Stimulated activated naive CD8-positive, alpha-beta T cell treated with anti-CD3 and anti-CD28 coated beads, Interleukin-15, Interleukin-2, amounts not matched to agents 100 ng/mL and 50 ng/mL, for 24 hours (primary cell): ENCODE measurements at regions not wholly inside any gene's neighbourhood (a gene's known extent, or its start where the extent isn't known, plus 50 kb on each side); places are given as distances from the start of the nearest gene placed in this dataset.

ENCODE experiments used
- H3K27ac Mint-ChIP-seq: one replicate; pipeline ENCODE4 v1.8.0; 2021; ENCODE audit warnings: mild to moderate bottlenecking, mixed read lengths
- H3K27me3 Mint-ChIP-seq: one replicate; pipeline ENCODE4 v1.8.0; 2021; ENCODE audit warnings: mixed read lengths
- H3K36me3 Mint-ChIP-seq: one replicate; pipeline ENCODE4 v1.8.0; 2021; ENCODE audit warnings: low read depth, mixed read lengths
- H3K4me1 Mint-ChIP-seq: one replicate; pipeline ENCODE4 v1.8.0; 2021; ENCODE audit warnings: low read depth, mixed read lengths
- H3K4me3 Mint-ChIP-seq: one replicate; pipeline ENCODE4 v1.8.0; 2021; ENCODE audit warnings: mild to moderate bottlenecking, mixed read lengths
- H3K9me3 Mint-ChIP-seq: one replicate; pipeline ENCODE4 v1.8.0; 2021; ENCODE audit warnings: mixed read lengths

- Mint-ChIP-seq H3K4me1 (peaks cover 6% of the 10 kb centered on the region), H3K27me3 (no peaks in the 10 kb centered on the region), H3K9me3 (no peaks in the 10 kb centered on the region), H3K4me3 (no peak overlapping the region), H3K27ac (no peak overlapping the region), H3K36me3 (no peaks in the 10 kb centered on the region)
Observed at GRCh38 chrX:39736216-39737211, 361.2 kb downstream of the BCOR start.

GRCh38 chrX:39739585-39739984, 358.2 kb downstream of the BCOR start:
- Mint-ChIP-seq H3K4me3 (no peak overlapping the region), H3K27ac (no peak overlapping the region), H3K27me3 (no peaks in the 10 kb centered on the region), H3K36me3 (no peaks in the 10 kb centered on the region), H3K4me1 (peaks cover 6% of the 10 kb centered on the region), H3K9me3 (no peaks in the 10 kb centered on the region)

DNA sequence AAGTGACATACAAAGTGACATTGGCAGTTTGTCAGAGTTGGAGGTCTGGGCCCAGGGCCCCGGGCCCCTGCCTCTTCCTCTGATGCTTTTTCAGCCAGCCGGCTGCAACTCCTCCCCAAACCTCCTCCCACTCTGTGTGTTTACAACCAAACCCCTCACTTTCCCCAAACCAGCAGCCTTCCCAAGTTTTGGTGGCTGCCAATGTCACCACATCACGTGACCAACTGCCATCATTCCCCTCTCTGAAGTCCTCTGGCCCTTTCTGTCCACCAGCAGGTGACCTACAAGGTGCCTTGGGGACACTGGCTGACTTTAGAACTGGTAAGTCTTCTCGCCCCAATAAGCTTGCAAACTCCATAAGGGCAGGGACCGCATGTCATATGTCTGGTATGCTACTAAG, 357.7 kb downstream of the BCOR start:
- Mint-ChIP-seq H3K27ac (no peak overlapping the region), H3K4me1 (peaks cover 6% of the 10 kb centered on the region), H3K9me3 (no peaks in the 10 kb centered on the region), H3K36me3 (no peaks in the 10 kb centered on the region), H3K4me3 (no peak overlapping the region), H3K27me3 (no peaks in the 10 kb centered on the region)

DNA sequence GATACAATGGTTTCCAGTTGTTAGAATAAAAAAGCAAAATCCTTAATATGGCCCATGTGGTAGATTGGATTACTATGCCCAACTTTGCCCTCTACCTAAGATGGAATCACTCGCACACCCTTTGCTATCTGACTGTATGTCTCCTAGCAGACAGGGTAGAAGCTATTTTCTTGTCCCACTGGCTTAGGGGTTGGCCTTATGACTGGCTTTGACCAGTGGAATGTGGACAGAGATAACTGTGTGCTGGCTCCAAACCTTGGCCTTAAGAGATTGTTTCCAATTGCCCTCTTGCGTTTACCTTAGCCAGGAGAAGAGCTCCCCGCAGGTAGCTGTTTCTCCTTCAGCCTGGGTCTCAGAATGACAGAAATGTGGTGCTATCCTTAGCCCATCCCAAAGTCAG, 355.9 kb downstream of the BCOR start:
- no peaks in the 10 kb centered on the region for H3K36me3 Mint-ChIP-seq
- no peak overlapping the region for H3K4me3 Mint-ChIP-seq
- peaks cover under 1% of the 10 kb centered on the region for H3K4me1 Mint-ChIP-seq
- no peak overlapping the region for H3K27ac Mint-ChIP-seq
- H3K27me3 Mint-ChIP-seq = no peaks in the 10 kb centered on the region
- no peaks in the 10 kb centered on the region for H3K9me3 Mint-ChIP-seq

GRCh38 chrX:39745818-39746217, 351.9 kb downstream of the BCOR start:
- H3K4me3 Mint-ChIP-seq = no peak overlapping the region
- no peaks in the 10 kb centered on the region for H3K36me3 Mint-ChIP-seq
- no peaks in the 10 kb centered on the region for H3K9me3 Mint-ChIP-seq
- H3K27ac Mint-ChIP-seq = no peak overlapping the region
- no peaks in the 10 kb centered on the region for H3K27me3 Mint-ChIP-seq
- no peaks in the 10 kb centered on the region for H3K4me1 Mint-ChIP-seq

DNA sequence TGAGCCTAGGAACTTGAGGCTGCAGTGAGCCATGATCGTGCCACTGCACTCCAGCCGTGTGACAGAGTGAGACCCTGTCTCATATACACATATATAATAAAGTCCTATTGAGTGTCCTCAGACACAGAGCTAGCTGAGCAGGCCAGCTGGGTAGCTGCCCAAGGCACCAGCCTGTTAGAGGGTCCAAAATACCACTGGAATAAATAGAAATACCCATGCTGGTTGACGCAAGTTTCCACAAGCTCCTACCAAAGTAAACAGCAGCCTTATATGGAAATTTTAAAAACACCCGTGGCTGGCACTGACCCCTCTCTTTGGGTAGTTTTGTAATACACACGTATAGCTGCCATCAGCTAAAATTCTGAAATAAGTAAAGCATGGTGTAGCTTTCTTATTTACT, 348.6 kb downstream of the BCOR start:
- Mint-ChIP-seq H3K36me3 (no peaks in the 10 kb centered on the region), H3K4me3 (no peak overlapping the region), H3K27ac (no peak overlapping the region), H3K27me3 (no peaks in the 10 kb centered on the region), H3K4me1 (peaks cover 5% of the 10 kb centered on the region), H3K9me3 (no peaks in the 10 kb centered on the region)

GRCh38 chrX:39749728-39750127, 348.0 kb downstream of the BCOR start:
- peaks cover 5% of the 10 kb centered on the region for H3K4me1 Mint-ChIP-seq

GRCh38 chrX:39750256-39750790, 347.4 kb downstream of the BCOR start:
- Mint-ChIP-seq H3K27ac (no peak overlapping the region), H3K4me1 (peaks cover 5% of the 10 kb centered on the region), H3K4me3 (no peak overlapping the region), H3K36me3 (no peaks in the 10 kb centered on the region), H3K27me3 (no peaks in the 10 kb centered on the region), H3K9me3 (no peaks in the 10 kb centered on the region)

More at GRCh38 chrX:39749728-39750127, 348.0 kb downstream of the BCOR start:
- no peaks in the 10 kb centered on the region for H3K9me3 Mint-ChIP-seq
- no peak overlapping the region for H3K27ac Mint-ChIP-seq
- no peak overlapping the region for H3K4me3 Mint-ChIP-seq
- H3K36me3 Mint-ChIP-seq = no peaks in the 10 kb centered on the region
- H3K27me3 Mint-ChIP-seq = no peaks in the 10 kb centered on the region

GRCh38 chrX:39750848-39751247, 346.9 kb downstream of the BCOR start:
- Mint-ChIP-seq H3K4me1 (peaks cover 5% of the 10 kb centered on the region), H3K27ac (no peak overlapping the region), H3K9me3 (no peaks in the 10 kb centered on the region), H3K27me3 (no peaks in the 10 kb centered on the region), H3K36me3 (no peaks in the 10 kb centered on the region), H3K4me3 (no peak overlapping the region)

GRCh38 chrX:39752815-39753214, 344.9 kb downstream of the BCOR start:
- H3K27me3 Mint-ChIP-seq = no peaks in the 10 kb centered on the region
- no peaks in the 10 kb centered on the region for H3K9me3 Mint-ChIP-seq
- H3K27ac Mint-ChIP-seq = no peak overlapping the region
- H3K4me3 Mint-ChIP-seq = no peak overlapping the region
- H3K36me3 Mint-ChIP-seq = no peaks in the 10 kb centered on the region
- peaks cover 5% of the 10 kb centered on the region for H3K4me1 Mint-ChIP-seq

GRCh38 chrX:39753293-39753996, 344.3 kb downstream of the BCOR start:
- no peaks in the 10 kb centered on the region for H3K36me3 Mint-ChIP-seq
- H3K4me3 Mint-ChIP-seq = no peak overlapping the region
- H3K27ac Mint-ChIP-seq = no peak overlapping the region
- H3K9me3 Mint-ChIP-seq = no peaks in the 10 kb centered on the region
- no peaks in the 10 kb centered on the region for H3K27me3 Mint-ChIP-seq
- H3K4me1 Mint-ChIP-seq = peaks cover 5% of the 10 kb centered on the region

GRCh38 chrX:39755143-39756032, 342.4 kb downstream of the BCOR start:
- Mint-ChIP-seq H3K4me3 (no peak overlapping the region), H3K9me3 (no peaks in the 10 kb centered on the region), H3K27ac (no peak overlapping the region), H3K36me3 (no peaks in the 10 kb centered on the region), H3K27me3 (no peaks in the 10 kb centered on the region), H3K4me1 (peaks cover 8% of the 10 kb centered on the region)

DNA sequence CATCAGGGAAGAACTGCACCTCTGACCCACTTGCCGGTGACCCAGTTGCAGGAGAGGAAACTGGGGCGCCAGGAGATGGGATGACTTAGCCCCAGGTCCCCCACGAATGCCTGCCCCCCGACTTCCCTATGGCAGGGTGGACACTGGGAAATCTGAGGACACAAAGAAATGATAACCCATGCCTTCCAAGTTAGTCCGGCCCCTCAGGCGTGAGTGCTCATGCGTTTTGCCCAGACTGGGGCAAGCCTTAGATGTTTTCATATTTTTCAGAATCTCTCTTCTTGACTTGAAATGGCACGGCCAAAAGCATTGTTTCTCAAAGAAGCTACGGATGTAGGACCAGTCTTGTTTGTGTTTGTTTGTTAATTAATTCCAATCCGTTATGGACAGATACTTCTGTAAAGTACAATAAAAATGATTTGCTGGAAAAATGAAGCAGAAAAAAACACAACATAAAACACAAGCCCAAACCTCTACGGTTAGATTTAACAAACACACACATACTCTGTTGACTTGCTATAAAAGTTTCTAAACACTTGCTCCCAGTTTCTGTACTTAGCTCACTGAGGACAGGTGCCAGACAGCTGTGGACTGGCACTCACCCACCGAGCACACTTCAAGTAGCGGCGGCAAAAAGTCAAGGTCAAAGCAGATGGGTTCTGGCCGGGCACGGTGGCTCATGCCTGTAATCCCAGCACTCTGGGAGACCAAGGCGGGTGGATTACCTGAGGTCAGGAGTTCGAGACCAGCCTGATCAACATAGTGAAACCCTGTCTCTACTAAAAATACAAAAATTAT, 341.5 kb downstream of the BCOR start:
- no peaks in the 10 kb centered on the region for H3K36me3 Mint-ChIP-seq
- H3K4me1 Mint-ChIP-seq = peaks cover 17% of the 10 kb centered on the region
- no peaks in the 10 kb centered on the region for H3K9me3 Mint-ChIP-seq
- no peak overlapping the region for H3K4me3 Mint-ChIP-seq
- no peak overlapping the region for H3K27ac Mint-ChIP-seq
- H3K27me3 Mint-ChIP-seq = no peaks in the 10 kb centered on the region

DNA sequence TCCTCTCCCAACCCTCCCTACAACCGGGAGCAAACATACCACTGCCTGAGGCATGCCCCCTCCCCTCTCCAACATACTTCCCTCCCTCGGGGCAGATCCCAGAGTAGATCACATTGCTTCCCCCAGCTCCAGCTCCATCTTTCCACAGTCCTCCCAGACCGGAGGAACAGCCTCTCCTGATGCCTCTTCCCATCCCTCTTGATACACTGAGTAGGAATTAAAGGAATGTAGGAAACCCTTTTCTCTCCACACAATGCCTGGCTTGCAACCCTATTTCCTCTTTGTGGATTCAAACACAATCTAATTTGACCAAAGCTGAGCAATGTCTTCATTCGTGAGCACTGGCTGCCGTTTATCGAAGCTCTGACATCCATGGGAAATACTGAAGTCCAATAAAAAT, 339.8 kb downstream of the BCOR start:
- H3K27me3 Mint-ChIP-seq = no peaks in the 10 kb centered on the region
- H3K9me3 Mint-ChIP-seq = no peaks in the 10 kb centered on the region
- H3K36me3 Mint-ChIP-seq = no peaks in the 10 kb centered on the region
- H3K27ac Mint-ChIP-seq = no peak overlapping the region
- peaks cover 28% of the 10 kb centered on the region for H3K4me1 Mint-ChIP-seq
- no peak overlapping the region for H3K4me3 Mint-ChIP-seq
